ENCODE measurements at regions not wholly inside any gene's neighbourhood (a gene's known extent, or its start where the extent isn't known, plus 50 kb on each side); places are given as distances from the start of the nearest gene placed in this dataset.

DNA sequence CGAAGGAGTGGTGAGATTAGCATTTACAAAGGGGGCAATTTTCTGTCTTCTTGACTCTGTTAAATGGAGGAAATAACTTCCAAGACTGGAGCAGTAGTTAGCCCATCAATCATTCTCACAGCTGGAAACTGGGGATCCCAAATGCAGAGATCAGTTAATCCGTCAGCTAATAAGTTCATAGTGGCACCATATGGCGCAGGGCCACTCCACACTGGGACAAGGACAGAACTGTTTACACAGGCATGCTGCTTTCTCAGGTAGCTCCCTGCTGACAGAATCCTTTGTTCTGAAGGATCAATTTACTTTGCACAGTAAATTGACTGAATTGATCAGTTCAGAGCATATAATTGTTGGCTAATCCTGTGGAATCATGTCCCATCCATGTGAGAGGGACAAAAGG is 395.7 kb downstream of the TMEM161B start:
- no peak for DNase-seq (ENCODE audit: low spot score)

DNA sequence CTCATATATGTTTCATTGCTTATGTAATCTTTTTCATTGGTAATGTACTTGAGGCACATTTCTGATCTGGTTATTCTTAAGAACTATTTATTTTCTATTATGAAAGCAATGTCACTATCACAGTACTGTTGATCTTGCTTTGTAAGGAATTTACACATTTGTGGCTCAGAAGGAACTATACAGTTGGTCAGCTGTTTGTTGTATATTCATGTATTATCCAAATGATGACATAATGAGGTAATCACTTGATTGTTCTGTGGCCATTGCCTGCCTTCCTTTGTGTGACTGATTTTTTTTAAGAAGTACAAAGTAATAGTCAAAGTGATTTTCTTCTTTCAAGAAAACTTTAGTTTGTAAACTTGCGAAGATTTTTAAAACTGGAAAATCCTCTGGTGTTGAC is 399.9 kb downstream of the TMEM161B start:
- no peak for DNase-seq (ENCODE audit: low spot score)

DNA sequence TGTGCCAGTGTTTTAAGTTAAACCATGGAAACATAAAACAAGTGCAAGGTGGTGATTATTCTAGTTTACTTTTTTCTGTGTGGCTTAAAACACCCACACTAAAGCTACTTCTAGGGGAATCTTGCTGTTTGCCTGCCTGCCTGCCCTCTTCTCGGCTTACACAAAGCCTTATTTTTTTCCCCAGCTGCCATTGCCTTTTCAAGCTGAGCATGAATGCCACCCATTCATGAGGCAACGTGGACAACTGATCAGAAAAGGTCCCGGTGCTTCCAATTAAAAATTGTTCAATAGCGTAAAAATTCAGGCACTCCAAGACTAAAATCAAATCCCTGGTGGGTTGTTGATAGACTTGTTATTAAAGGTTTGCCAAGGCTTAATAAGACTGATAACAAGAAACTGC is 401.4 kb downstream of the TMEM161B start:
- no peak for DNase-seq (ENCODE audit: low spot score)

DNA sequence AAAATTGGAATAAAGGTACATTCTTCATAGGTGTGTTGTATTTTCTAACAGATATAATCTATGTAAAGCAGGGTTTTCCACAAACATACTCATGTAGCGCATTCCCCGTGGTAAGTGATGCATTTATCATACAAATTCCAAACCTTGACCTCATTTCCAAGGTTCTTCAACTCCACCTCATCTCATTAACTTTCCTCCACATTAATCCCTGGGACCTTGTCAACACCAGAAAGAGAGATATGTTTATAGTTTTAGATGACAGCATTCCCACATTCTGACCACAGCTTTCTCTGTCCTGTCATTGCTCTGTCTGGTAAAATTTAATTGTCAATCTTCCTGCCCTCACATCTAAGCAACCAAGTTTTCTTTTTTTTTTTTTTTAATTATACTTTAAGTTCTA is 415.1 kb downstream of the TMEM161B start:
- DNase-seq (ENCODE audit: low spot score) = no peak

DNA sequence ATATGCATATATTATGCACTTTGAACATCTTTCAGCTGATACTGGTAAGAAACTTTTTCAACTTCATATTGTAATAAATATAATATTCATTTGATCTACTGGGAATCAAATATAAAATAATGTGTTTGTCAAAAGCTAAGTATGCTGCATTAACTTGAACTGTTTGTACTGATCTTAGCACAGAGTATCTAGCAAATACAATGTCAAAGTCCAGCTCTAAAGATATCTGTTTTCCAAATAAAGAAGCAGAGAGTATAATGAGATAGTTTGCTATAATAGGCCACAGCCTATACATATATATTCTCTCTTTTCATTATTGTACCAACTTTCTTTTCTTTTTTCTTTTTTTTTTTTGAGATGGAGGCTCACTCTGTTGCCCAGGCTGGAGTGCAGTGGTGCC is 417.0 kb downstream of the TMEM161B start:
- DNase-seq (ENCODE audit: low spot score) = no peak

DNA sequence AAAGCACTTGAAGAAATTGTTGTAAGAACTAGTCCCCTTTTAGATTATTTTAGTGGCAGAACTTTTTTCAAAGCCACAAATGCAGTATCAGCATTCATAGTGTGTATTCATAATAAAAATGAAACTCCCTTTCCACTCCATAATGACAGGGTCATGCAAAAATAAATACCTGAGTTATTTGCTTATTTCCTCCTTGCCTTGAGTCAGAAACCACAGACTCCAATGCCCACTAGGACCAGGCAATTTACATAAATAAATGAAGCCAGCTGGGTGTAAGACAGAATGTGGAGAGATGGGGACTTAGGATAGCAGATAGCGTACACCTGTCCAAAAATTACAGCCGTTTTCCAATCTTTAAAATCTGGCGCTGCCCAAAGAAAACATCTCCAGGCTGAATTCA is 417.8 kb downstream of the TMEM161B start:
- no peak for DNase-seq (ENCODE audit: low spot score)

DNA sequence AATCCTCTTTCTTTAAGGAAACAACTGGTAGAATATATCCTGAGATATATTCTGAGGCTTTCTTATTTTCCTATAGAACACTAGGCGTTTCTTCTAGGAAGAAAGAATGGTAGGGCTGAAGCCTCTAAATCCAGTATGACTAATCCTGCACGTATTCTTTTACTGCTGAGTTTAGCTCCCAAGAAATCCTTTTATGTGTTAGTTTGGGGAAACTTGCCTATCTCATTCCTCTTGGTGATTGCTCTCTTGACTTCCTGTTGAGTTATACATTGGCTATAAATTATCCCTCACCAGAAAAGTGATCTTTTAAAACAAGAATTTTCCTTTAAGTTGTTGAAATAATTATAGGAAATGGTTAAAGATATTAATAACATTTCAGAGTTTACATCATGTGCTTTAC is 422.9 kb downstream of the TMEM161B start:
- no peak for DNase-seq (ENCODE audit: low spot score)

DNA sequence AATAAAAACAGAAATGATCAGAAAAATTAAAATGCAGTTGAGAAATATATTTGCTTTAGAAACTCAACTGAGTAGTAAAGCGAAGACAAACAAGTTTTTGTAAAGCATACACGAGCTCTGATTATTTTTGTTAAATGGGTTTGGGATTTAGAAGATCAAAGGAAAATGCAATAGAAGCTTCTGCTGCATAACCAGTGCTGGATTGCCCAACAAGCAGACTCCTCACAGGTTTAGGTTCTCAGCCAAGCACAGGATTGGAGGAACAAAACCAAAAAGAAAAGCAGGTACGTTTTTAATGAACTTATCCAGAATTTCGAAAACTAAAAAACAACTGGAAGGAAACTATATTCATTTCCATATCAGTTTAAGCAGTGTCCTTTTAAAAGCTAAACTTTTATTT is 423.8 kb downstream of the TMEM161B start:
- DNase-seq (ENCODE audit: low spot score) = no peak

DNA sequence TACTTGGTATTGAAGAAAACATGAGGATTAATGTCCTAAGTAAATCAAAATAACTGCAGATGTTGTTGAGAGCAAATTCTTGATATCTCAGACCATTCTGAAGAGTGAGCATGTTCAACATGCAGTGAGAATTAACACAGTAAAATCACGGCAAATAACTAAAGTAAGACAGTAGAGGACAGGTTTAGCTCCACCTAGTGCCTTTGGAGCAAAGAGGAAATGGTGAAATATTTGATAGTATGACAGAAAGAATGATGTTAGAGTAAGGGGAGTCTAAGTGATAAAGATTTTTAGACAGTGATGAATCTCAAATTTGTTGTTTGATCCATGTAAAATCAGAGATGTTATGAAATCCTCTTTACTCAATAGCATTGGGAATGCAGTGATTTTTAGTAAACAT is 424.2 kb downstream of the TMEM161B start:
- DNase-seq (ENCODE audit: low spot score) = no peak

DNA sequence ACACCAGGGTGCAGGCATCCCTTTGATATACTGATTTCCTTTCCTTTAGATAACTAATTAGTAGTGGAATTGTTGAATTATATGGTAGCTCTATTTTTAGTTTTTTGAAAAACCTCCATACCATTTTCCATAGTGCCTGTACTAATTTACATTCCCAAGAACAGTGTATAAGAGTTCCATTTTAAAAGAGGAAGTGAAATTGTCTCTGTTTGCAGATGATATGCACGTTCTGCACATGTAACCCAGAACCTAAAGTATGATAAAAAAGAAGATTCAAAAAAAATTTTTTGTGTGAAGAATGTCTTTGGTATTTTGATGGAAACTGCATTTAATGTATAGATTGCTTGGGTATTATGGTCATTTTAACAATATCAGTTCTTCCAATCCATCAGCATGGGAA is 424.0 kb upstream of the CCNH start:
- DNase-seq (ENCODE audit: low spot score) = no peak

DNA sequence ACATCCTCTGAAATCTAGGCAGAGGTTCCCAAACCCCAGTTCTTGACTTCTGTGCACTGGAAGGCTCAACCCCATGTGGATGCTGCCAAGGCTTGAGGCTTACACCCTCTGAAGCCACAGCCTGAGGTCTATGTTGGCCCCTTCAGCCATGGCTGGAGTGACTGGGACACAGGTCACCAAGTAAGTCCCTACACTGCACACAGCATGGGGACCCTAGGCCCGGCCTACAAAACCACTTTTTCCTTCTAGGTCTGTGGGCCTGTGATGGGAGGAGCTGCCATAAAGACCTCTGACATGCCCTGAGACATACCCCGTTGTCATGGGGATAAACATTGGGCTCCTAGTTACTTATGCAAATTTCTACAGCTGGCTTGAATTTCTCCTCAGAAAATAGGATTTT is 418.8 kb upstream of the CCNH start:
- DNase-seq (ENCODE audit: low spot score) = no peak

DNA sequence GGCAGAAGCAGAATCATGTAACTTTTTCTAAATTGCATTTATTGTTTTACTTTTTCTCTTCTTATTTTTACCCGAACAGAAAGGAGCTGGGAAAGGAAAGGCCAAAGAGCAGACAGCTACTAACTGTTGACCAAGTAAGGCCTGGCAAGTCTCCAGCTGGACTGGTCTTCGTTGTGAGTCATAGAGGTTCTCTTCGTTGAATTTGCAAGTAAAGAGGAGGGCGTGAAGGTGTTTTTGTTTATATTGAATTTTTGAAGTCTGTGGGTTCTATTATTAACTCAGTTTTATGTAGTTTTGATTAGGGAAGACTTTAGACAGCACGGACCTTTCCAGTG is 416.5 kb upstream of the CCNH start:
- DNase-seq (ENCODE audit: low spot score) = no peak

DNA sequence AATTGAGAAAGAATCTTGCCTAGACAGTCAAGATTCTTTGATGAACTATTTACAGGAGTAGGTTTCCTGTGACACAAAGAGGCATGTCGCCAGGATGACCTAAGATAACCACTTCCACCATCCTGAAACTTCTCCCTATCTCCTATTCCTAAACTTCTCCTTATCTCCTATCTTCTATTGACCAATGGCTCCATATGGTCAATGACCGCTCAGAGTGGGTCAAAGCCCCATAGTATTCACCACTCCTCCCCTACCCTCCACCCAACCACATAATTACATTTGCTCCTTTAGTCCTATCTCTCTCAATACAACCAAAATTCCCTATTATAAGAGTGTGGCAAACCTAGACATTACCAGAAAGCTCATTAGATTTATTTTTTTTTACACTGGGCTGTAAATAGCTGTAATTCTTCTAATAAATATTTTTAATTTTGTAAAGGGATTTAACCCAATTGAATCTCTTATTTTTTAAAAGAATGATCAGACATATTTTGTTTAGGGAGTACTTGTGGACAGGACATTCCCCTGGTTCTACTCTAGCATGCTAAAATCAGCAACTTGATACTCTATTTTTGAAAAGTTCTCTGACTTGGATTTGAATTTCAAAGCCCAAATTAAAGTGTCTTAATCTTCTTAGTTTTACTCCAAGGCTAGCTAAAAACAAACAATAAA is 416.0 kb upstream of the CCNH start:
- DNase-seq (ENCODE audit: low spot score) = no peak

DNA sequence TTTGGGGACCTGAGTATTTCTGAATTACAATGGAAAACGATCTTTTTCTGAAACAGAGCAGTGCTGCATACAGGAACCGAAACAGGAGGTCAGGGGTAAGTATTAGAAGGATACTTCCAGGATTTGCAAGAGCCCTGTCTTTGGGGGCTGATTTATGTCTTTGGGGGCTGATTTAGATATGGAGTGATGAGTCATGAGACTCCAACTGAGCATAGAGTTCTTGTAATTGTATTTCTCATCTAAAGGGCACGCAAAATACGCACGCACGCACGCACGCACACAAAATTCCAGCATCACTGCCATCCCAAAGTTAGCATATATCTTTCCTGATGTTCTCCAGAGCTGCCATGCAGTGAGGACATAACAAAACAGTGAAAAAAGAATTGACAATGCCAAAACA is 414.8 kb upstream of the CCNH start:
- no peak for DNase-seq (ENCODE audit: low spot score)

DNA sequence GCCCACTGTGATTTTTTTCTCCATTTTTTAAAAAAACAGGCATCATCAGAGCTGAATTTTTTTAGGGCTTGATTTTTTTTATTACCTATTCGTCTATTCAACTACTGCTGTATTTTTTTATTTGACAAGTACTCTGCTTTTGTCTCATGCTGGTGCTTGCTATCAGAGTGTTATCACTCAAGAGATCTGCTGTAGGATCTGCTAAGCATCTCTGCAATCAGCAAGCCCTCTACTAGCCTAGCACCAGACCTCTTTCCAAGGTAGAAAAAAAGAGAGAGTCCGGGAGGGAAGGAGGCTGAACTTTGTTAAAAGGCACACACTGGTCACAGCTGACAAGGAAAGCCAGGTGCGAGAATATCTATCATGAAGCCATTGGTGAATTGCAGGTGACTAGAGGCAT is 413.8 kb upstream of the CCNH start:
- no peak for DNase-seq (ENCODE audit: low spot score)

DNA sequence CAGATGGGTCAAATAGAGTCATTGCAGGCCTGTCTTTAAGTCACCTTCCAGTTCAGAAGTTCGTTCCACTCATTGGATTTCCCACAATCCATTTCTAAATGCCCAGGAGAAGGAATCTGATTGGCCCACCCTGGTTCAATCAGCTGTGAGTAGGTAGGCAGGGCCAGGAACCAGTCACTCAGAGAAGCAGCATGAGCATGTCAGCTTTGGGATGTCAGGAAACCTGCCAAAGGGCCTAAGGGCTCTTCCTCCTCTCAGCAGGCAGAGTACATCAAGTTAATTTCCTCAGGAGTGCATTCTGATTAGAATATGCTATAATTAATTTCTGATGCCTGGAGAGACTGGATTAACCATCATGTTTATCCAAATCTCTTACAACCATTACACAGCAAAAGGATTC is 412.9 kb upstream of the CCNH start:
- no peak for DNase-seq (ENCODE audit: low spot score)

DNA sequence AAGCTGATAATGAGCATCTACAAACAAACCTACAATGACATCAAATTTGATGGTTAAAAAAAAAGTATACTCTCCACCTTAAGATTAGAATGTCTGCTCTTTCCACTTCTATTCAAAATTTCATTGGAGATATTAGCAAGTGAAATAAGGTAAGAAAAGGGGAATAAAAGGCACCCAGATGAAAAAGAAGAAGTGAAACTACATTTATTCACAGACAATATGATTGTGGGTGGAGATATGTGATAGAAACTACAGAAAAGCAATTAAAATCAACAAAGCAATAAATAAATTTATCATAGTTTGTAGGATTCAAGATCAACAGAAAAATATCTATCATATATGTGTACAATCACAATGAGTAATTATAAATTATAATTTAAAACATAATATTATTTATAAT is 395.1 kb upstream of the CCNH start:
- no peak for DNase-seq (ENCODE audit: low spot score)

DNA sequence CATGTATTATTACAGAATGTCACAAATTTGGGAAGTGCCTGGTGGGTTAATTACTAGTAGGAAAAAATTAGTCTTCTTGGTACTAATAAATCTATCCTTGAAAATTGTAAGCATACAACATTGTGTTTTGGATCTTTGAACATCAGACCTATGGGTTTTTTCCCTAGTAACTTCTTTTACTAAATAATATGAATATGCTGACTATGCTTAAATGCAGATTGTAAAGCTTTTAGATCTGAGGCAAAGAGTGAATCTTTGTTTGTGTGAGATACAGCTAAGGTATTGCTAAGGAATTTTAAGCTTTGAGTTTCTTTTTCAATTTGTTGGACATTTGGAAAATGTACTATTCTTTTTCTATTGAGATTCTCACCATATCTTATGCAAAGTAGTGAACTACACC is 390.6 kb upstream of the CCNH start:
- DNase-seq (ENCODE audit: low spot score) = no peak

DNA sequence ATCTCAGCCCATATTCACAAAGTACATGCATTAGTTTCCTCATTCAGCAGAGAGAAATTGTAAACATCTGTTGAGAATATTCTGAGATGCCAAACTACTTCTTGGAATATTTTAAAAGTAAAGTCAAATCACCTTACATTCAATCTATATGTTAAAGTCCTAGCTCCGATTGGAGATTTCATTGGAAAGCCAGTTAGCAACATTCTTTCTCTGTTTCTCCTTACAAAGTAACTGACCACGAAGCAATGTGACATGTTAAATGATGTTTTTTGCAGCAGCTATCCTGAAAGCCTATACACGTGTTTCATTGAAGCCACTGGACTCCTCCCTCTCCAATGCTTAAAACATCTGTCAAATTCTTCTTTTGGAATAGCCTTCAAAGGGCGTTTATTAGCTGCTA is 379.1 kb upstream of the CCNH start:
- DNase-seq (ENCODE audit: low spot score) = no peak

DNA sequence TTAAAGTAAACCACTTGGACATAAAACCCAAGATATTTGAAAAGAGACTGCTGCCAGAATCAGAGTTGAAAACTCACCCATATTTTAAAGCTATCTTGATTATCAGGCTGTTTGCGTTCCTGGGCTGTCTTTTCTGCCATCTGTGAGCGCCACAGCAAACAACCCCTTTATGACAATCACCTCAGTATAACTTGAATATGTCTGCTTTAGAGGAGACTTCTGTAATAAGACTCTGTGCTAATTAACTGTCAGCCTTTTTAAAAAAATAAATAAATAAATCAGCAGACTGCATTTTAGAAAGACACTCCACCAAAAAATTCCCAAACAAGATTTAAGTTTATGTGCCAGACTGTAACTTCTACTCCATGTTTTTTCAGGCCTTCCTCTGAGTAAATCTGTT is 375.7 kb upstream of the CCNH start:
- DNase-seq (ENCODE audit: low spot score) = no peak

DNA sequence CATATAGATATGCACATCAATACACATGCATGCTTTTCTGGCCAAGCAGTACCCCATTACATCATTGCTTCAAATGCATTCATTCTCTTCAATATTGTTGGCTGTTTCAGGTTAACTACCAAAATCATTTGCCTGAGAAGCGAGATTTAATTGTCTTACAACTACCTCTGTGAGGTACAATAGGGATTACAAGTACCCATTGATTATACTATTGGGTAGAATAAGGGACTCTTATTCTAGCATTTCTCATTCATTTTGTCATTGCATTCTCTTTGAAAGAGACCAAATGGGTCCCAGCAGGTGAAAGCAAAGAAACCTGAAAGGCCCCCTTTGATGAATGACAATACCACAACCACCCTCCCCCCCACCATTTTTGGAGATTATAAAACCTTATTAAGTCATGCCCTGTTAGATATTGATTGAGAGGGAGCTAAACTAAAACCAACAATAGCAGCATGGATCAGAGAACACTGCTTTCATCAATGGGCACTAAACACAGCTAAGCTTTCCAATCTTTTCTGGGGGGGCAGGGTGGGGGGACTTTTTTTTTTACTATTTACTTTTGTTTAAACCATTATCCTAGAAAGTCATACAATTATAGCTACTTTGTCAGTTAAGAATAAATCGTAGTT is 375.0 kb upstream of the CCNH start:
- DNase-seq (ENCODE audit: low spot score) = no peak

DNA sequence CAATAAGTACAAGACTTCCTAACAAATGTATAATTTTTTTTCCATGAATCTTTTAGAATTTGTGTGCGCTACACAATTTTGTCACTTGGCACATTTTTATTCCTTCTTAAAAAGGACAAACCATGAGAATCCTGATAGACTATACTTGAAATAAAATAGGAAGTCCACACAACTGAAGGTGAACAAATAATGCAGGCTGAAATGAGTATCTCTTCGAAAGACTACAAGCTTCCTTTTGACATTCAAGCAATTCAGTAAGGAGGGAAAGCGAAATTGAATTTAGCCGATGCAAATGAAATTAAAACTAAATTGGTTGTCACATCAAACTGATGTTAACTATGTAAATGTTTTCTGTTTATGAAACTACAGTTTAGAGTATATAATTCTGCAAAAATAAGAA is 374.4 kb upstream of the CCNH start:
- DNase-seq (ENCODE audit: low spot score) = no peak

DNA sequence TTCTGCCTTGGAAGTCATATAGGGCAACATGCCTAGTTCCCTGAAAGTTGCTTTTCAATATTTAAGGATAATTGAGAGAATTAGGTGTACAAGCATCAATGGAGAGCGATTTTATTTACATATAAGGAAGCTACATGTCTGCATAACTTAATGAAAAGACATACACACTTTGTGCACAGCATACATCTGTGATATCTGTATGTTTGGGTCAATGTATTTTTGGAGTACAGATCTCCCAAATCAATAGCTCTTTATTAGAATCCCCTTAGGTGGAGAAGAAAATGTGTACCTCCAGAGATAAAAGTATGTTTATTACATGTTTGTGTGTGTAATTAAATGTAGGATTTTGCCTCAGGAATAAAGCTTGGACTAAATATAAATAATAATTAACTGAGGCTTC is 373.7 kb upstream of the CCNH start:
- DNase-seq (ENCODE audit: low spot score) = no peak

DNA sequence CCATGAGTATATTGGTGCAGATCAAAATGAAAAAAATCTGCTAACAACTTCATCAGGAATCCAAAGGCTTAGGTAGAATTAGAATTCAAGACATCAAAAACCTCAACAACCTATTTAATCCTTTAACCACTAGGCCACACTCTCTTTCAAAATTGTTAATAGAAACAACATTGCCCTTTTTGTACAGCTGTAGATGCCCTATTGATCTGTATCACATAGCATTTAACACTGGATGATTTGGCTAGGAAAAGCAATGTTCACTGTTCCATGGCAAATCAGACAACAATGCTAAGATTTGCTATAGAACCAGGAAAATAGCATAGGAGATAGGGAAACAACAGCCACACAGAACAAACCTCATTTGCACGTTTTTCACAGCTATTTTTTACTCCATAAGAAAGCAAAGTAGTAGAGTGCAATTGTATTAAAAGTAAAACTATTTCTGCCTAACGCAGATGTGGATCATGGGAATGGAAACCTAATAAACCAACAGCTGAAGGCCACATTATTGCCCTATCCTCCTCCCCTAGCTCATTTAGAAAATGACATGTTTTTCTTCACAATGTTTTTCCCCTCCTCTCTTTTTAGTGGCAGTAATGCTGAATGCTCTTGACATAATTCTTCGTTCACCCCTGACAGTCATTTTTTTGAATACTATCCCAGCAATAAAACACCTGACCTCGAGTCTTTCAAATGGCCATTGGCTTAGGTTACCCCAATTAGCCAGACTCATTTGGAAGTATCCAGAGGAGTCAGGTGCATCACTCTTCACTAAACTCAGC is 373.0 kb upstream of the CCNH start:
- no peak for DNase-seq (ENCODE audit: low spot score)
